ENCODE measurements at regions not wholly inside any gene's neighbourhood (a gene's known extent, or its start where the extent isn't known, plus 50 kb on each side); places are given as distances from the start of the nearest gene placed in this dataset.
"Not testable (repeated sequence)": the region's sequence is repeated elsewhere in the genome, so short reads cannot be mapped to it uniquely, and the experiment has no call there.

DNA sequence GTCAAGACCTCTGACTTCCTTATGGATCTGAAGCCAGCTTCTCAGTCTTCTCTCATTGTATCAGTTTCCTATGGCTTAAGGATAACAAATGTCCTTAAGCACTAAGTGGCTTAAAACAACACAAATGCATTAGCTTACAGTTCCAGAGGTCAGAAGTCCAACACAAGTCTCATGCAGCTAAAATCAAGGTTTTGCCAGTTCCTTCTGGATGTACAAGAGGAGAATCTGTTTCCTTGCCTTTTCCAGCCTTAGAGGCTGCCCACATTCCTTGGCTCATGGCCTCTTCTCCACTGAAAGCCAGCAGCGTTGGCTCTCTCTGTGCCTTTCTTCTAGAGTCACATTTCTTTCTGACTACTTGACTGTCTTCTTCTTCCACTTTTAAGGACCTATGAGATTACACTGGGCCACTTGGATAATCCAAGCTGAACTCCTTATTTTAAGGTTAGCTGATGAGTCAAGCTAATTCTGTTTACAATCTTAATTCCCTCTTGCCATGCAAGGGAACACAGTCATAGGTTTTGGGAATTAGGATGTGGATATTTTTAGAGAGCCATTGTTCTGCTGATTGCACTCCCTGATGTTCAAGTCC is 179.0 kb downstream of the BCAS1 start:
- DNase-seq, result no peak

DNA sequence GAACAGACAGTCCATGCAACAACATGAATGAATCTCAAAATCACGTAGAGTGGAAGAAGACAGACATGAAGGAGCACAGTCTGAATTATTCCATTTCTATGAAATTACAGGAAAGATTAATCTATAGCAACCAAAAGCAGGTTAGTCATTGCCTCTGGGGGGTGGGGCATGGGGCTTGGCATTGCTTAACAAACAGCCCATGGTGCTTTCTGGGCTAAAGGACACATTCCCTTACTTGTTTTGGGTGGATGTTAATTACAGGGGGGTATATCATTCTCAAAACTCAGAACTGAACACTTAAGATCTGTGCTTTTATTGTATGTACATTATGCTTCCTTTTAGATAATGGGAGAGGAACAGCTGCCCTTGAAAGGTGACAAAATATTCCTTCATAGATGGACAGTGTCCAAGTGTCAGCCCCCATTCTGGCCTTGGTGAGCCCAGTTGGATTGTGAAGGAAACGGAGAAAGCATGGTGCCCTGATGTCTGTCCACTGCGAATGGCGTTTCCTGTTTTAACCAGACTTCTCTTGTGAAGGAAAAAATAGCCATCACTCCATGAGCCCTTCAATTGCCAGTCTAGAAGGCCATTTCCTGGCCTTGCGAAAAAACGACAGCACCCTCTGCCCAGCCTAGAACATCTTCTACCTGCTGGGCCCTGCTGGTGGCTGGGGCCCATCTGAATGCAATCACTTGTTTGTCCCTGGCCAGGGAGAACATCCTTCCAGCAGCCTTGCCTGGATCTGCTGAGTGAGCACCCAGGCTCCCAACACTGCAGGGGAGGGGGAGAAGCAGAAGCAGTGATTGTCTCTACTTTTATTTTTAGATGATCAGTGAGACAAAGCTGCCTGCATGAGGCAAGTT is 179.7 kb downstream of the BCAS1 start:
- no peak for DNase-seq

DNA sequence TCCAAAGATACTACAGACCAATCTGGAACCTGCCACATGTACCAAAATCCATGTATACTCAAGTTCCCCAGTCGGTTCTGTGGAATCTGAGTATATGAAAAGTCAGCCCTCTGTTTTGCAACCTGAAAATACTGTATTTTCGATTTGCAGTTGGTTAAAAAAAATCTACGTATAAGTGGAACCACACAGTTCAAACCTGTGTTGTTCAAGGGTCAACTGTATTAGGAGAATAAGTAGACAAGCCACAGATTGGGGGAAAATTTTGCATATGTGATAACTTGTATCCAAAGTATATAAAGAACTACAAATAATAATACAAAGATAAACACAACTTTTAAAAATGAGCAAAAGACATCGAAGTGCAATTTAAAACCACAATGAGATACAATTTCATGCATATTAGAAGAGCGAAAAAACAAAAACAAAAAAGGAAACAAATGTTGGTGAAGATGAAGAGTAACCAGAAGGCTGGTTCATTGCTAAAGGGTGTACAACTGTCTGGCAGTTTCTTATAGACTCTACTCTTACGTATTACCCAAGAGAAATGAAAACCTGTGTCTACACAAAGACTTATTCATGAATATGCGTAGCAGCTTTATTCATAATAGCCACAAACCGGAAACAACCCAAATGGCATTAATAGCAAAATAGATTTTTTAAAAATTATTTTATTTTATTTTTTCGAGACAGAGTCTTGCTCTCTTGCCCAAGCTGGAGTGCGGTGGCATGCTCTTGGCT is 180.8 kb downstream of the BCAS1 start:
- DNase-seq, result no peak

DNA sequence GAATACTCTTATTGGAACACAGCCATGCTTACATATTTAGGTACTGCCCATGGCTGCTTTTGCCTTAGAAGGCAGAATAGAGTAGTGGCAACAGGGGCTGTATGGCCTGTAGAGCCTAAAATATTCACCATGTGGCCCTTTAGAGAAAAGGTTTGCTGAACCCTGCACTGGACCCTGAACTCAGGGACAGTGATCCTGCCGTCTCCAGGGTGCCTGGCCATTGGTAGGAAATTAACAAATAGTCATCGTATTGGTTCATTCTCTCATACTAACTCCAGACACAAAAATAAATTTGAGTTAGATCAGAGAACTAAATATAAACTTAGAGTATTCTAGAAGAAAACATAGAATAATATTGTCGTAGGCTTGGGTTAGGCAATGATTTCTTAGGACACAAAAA is 181.4 kb downstream of the BCAS1 start:
- DNase-seq, result no peak

DNA sequence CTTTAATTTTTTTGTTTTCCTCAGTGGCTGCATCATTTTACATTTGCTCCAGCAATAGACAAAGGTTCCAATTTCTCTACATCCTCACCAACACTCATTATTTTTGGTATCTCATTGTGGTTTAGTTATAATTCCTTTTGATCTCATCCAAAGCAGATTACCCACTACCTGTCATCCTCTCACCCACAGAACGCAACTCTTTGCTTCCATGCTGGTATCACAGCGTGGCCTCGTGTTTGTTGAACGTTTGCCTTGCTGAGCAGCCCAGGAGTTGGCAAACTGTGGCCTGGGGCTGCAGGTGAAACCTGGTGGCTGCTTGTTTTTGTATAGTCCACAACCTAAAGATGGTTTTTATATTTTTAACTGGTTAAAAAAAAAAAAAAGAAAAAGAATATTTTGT is 181.9 kb downstream of the BCAS1 start:
- DNase-seq, result no peak

DNA sequence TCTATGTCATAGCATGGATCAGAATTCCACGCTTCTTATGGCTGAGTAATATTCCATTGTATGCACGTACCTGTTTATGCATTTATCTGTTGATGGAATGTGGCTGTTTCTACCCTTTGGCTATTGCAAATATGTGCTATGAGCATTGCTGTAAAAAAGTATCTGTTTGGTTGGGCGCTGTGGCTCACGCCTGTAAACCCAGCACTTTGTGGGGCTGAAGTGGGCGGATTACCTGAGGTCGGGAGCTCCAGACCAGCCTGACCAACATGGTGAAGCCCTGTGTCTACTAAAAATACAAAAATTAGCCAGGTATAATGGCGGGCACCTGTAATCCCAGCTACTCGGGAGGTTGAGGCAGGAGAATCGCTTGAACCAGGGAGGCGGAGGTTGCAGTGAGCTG is 182.4 kb downstream of the BCAS1 start:
- DNase-seq, result no peak

DNA sequence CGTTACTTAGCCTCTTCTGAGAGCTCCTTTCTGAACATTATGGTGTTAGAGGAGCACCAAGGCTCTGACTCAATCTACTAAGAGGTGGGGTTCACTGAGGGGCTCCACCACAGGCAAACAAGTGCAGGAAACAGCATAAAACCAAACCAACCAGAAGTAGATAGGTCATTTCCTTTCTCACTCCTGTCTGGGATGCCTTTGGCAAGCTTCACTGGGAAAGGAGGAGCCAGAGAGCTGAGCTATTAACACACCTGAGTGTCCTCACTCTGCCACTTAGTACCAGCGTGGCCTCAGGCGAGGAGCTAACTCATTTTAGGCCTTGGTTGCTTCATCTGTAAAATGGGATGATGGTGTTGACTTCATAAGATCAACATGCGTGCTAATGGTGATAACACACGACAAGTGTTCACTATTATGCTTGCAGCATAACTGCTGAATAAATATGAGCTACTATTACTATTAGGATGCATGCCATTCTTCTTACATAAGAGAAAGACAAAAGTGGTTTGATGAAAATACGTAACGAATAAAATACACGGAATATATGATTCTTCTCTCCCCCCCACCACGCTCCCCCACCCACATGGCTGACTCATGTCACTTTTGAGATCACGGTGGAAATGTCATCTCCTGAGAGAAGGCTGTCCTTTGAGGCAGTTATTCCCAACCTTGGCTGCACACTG is 185.4 kb downstream of the BCAS1 start:
- DNase-seq, result no peak

DNA sequence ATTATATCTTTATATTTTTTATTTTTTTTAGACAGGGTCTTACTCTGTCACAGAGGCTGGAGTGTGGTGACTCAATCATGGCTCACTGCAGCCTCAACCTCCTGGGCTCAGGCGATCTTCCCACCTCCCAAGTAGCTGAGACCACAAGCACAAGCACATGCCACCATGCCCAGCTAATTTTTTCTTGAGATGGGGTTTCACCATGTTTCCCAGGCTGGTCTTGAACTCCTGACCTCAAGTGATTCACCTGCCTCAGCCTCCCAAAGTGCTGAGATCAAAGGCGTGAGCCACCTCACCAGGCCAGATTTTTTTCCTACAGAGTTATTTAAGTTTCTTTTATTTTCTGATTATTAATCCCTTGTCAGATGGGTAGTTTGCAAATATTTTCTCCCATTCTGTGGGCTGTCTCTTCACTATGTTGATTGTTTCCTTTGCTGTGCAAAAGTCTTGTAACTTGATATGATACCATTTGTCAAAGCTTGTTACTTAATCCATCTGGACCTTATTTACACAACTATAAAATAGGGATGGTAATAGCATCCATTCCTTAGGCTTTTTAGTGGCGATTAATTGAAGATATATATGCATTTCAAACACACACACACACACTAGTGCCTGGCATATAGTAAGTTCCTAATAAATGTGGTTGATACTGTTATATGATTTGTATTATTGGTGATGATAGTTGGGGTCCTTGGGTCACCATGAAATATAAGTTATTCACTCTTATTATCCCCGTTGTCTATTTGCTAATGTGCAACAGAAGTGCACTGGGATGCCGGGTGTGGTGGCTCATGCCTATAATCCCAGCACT is 187.1 kb downstream of the BCAS1 start:
- no peak for DNase-seq

DNA sequence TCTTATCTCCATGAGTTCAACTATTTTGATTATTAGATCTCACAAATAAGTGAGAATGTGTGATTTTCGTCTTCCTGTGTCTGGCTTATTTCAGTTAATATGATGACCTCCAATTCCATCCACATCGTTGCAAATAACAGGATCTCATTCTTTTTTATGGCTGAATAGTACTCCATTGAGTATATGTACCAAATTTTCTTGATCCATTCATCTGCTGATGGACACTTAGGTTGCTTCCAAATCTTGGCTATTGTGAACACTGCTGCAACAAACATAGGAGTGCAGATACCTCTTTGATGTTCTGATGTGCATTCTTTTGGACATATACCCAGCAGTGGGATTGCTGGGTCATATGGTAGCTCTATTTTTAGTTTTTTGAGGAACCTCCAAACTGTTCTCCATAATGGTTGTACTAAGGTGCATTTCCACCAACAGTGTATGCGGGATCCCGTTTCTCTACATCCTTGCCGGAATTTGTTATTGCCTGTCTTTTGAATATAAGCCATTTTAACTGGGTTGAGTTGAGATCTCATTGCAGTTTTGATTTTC is 187.9 kb downstream of the BCAS1 start:
- not testable (repeated sequence) for DNase-seq

DNA sequence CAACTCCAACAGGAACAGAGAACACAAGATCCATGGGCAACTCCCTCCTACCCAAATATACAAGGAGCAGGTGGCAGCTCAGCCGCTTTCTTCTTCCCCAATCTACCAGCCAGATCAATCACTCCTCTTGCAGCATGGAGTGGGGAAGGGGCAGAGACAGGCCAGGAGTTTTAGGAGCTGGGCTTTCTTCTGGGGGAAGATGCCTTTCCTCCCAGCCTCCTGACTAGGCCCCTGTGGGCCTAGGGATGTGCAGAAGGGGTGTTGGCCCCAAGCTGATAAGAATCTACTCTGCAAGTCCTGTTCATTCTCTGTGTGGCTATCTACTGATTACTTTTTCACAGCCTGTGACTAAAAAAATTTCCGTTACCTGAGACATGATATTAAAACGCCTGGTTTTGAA is 189.0 kb downstream of the BCAS1 start:
- DNase-seq, result no peak

DNA sequence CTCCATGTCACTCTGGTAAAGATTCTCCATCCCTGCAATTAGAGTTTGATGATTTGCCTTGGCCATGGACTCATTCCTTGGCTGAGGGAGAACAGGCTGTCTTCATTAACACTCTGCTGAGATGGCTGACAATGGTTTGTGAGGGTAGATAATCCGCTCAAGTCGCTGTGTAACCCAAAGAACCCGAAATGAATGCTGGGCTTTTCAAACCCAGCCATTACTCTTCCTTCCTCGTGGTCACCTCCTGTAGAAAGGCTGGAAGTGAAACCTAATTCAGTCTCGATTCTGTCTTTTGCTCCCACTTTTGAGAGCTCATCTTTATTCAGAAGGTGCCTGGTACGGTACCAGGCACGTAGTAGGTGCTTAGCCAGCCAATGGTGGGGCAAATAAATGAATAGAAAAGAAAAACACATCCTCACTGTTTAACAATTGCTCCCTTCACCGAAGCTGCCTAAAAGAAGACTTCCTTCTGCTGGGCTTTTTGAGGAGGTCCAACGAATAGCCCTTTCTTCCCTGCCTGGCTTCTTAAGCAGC is 190.2 kb downstream of the BCAS1 start:
- no peak for DNase-seq

DNA sequence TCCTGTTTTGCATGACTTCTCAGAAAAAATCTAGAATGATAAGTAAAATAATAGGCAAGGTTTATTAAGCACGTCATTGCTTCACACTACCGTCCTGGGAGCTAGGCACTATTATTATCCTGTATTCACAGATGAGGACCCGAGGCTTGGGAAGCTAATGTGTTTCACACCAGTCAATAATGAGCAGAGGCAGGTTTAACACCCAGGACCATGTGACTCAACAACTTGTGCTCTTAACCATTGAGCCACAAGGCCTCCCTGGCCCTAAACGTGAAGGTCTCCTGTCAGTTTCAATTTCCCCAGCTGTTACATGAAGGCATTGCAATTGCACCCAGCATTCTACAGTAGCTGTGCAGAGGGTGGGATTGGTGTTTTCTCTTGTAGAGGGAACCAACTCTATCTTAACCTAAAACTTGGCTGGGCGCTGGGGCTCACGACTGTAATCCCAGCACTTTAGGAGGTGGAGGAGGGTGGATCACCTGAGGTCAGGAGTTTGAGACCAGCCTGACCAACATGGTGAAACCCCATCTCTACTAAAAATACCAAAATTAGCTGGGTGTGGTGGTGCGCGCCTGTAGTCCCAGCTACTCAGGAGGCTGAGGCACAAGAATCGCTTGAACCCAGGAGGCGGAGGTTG is 191.2 kb downstream of the BCAS1 start:
- no peak for DNase-seq

DNA sequence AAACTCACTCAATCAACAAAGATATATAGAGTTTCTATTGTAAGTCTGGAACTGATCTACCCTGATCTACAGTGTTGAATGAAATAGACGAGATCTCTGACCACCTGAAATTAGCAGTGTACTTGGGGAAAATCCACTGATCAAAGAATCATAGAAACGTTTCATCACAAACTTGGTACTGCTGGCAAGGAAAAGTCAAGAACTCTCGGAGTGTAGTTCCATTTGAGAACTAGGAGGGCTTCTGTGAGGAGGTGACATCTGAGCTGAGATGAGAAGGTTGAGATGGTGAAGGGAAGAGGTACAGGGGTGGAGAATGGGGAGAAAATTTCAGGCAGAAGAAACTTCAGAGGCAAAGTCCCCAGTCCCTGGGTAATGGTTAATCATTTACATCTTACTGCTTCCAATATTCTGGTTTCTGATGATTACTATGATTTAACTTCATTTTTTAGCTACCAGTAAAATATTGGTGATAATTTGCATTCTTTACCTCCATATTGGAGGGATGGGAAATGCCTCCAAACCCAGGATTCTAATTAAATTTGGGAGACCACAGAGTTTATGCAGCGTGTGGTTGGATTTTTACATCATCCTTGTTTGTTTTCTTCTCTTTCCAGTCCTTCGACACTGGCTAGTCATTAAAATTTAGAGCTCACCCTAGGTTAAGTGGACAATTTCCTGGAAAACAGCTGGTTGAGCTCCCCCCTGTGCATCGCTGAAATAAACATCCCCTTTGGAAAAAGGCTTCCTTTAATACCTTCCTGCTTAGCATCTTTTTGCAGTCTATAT is 191.9 kb downstream of the BCAS1 start:
- no peak for DNase-seq

DNA sequence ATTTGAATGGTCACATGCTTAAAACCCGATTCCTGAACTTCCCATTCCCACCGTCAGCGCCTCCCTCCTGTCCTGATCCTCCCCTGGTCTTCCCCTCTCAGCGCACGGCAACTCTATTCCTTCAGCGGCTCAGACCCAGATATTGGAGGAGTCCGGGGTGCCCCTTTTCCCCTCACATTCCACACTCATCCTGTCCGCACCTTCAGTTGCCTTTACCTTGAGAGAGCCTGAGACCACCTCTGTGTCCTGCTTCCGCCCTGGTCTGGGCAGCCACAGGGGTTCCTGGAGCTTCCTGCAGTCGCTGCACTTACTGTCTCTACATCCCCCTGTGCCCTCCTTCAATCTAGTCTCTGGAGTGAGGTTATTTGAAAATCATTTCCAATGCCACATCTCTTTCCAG is 193.4 kb downstream of the BCAS1 start:
- DNase-seq, result no peak

DNA sequence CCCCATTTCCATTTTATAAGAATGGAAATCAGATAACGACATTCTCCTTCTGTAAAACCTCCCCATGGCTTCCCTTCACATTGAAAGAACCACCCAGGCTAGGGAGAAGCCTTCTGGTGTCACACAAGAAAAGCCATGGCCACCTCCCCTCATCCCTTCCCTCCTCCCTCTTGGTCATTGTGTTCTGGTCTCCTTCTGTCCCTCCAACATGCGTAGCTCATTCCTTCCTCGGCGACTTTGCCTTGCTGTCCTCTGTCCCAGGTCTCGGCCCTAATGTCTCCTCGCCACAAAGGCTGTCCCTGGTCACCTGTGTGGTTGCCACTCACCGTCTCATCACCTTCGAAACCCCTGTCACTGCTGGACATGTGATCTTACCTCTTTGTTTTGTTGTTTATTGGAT is 193.9 kb downstream of the BCAS1 start:
- DNase-seq, result no peak

DNA sequence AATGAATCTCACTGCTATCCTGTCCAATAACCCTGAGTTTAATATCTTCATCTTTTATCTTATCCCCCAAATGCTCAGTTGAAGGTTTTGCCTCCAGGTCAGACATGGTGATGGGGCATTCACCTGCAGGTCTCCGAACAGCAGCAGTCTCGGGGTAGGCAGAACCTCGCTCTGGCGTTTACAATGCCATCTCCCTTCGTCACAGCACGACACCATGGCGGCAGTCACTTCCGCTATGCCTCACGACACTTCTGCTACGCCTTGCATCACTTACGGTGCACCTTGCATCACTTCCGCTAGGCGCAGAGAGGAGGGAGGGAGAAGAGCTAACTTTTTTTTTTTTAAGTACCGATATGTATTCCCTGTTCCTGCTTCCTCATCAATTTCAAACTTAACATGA is 194.9 kb downstream of the BCAS1 start:
- DNase-seq, result no peak

DNA sequence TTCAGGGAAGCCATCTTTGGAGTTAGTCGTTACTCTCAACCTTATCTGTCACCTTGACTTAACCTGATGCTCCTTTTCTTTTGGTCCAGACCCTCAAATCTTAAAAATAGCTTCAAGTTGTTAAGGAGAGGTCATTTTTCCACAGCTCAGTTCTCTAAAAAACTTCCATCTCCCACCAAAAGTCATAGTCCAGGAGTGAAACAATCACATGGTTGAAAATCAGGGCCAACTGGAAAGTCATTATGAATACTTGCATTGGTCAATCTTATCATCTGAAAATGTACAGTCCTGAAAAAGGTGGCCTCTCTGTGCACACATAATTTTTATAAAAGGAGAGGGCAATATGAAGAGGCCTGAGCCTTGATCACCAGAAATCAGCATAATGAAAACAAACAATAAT is 195.7 kb downstream of the BCAS1 start:
- no peak for DNase-seq

DNA sequence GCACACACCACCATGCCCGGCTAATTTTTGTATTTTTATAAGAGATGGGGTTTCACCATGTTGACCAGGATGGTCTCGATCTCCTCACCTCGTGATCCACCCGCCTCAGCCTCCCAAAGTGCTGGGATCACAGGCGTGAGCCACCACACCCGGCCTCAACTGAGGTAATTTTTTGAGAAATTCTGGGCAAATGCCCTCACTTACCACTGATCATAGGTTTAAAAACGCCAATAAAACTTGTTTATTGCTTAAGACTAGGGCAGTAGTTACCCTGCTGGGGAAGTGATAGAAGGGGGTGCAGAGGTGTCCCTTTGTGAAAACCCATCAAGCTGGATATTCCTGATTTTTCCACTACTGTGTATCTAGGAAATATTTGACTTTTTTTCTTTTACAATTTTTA is 196.3 kb downstream of the BCAS1 start:
- no peak for DNase-seq

DNA sequence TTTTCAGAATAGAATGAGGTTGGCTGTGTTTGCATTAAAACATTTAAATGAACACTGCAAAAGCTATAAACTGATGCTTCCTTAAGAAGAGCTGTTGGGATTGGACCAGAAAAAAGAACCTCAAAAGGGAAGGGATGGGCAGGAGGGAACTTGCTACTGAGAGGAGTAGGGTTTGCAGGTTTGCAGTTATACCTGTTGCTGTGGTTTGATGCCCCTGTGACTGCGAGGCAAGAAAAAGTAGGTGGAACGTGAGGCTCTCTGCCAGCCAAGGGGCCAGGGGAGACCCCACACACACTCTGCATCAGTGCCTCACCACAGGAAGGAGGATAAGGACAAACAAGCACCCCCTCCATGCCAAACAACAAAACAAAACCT is 197.2 kb downstream of the BCAS1 start:
- no peak for DNase-seq

DNA sequence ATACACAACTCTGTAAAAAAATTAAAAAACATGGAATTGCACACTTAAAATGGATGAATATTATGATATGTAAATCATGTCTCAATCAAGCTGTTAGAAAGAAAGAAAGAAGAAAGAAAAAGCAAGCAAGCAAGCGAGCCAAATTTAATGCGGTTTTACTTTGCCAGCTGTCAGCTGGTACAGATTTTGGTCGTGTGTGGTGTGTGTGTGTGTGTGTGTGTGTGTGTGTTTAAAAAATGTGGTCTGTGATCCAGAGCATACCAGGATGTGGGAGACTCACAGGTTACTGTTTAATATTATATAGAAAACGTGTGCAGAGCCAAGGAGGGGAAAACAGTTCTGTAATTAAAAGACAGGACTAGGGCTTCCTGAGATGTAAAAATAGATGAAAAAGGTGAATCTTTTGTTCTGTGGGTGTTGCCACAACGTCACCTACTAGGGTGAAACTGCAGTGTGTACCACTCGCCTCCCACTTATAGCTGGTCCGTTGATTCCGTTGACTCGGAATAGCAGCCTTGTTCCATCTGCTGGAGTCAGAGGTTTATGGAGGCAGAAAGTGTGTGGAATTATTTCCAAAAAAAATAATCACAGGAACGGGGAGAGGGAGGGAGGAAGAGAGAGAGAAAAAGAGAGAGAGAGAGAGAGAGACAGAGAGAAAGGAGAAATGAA is 197.7 kb downstream of the BCAS1 start:
- no peak for DNase-seq
